M059J (cell line): ENCODE measurements at regions not wholly inside any gene's neighbourhood (a gene's known extent, or its start where the extent isn't known, plus 50 kb on each side); places are given as distances from the start of the nearest gene placed in this dataset.
"Not testable (repeated sequence)": the region's sequence is repeated elsewhere in the genome, so short reads cannot be mapped to it uniquely, and the experiment has no call there.

Experiments used
- DNase-seq: peaks from one replicate; pipeline ENCODE4 v3.0.0-alpha.2; 2012; ENCODE audit warnings: low read depth

GRCh38 chr10:30170814-30171213, 111.4 kb upstream of the JCAD start:
- DNase-seq = peak; percentile 53

GRCh38 chr10:30170146-30170545, 110.8 kb upstream of the JCAD start:
- DNase-seq = no peak

- DNase-seq = no peak
Measured at GRCh38 chr10:30169342-30169741, 110.0 kb upstream of the JCAD start.

GRCh38 chr10:30166929-30167328, 107.5 kb upstream of the JCAD start:
- no peak for DNase-seq

GRCh38 chr10:30163410-30163809, 104.0 kb upstream of the JCAD start:
- not testable (repeated sequence) for DNase-seq

- DNase-seq = not testable (repeated sequence)
Measured at GRCh38 chr10:30162796-30163195, 103.4 kb upstream of the JCAD start.

GRCh38 chr10:30160271-30160982, 101.0 kb upstream of the JCAD start:
- DNase-seq = no peak

- DNase-seq = not testable (repeated sequence)
Measured at GRCh38 chr10:30159614-30160013, 100.2 kb upstream of the JCAD start.

GRCh38 chr10:30158325-30158960, 99.1 kb upstream of the JCAD start:
- DNase-seq = no peak

GRCh38 chr10:30155401-30155800, 96.0 kb upstream of the JCAD start:
- peak; percentile 20 for DNase-seq

- no peak for DNase-seq
Measured at GRCh38 chr10:30154561-30154960, 95.2 kb upstream of the JCAD start.

- DNase-seq = no peak
Measured at GRCh38 chr10:30154126-30154525, 94.7 kb upstream of the JCAD start.

GRCh38 chr10:30151581-30152389, 92.4 kb upstream of the JCAD start:
- peak; percentile 88 for DNase-seq

- no peak for DNase-seq
Measured at GRCh38 chr10:30141423-30141822, 82.0 kb upstream of the JCAD start.

GRCh38 chr10:30134171-30134945, 75.0 kb upstream of the JCAD start:
- no peak for DNase-seq

GRCh38 chr10:30133198-30133597, 73.8 kb upstream of the JCAD start:
- no peak for DNase-seq

GRCh38 chr10:30131369-30131768, 72.0 kb upstream of the JCAD start:
- DNase-seq = not testable (repeated sequence)

GRCh38 chr10:30129326-30129725, 69.9 kb upstream of the JCAD start:
- not testable (repeated sequence) for DNase-seq

GRCh38 chr10:30127120-30127541, 67.7 kb upstream of the JCAD start:
- no peak for DNase-seq

GRCh38 chr10:30125496-30125895, 66.1 kb upstream of the JCAD start:
- no peak for DNase-seq

- no peak for DNase-seq
Measured at GRCh38 chr10:30124704-30125103, 65.3 kb upstream of the JCAD start.

- no peak for DNase-seq
Measured at GRCh38 chr10:30121401-30121800, 62.0 kb upstream of the JCAD start.
